Prostate gland (tissue), 2 donors: ENCODE measurements at regions not wholly inside any gene's neighbourhood (a gene's known extent, or its start where the extent isn't known, plus 50 kb on each side); places are given as distances from the start of the nearest gene placed in this dataset.
A peak's percentile ranks its signal among the peaks of the same experiment; 100 is the strongest.

Experiments
- DNase-seq: peaks from one replicate; pipeline ENCODE4 v3.0.0-alpha.2; 2019; ENCODE audit warnings: low spot score
- H3K27ac ChIP-seq, 2 donors: fragments of 200-600 bp; sonication (generic); 2 replicates each; pipeline ENCODE4 v1.5.1; 2017 to 2019
- H3K27me3 ChIP-seq: fragments of 200-600 bp; sonication (generic); replicated peaks from 2 replicates; pipeline ENCODE4 v1.5.1; 2019; ENCODE audit not compliant: insufficient read depth
- H3K36me3 ChIP-seq, 2 donors: fragments of 200-600 bp; sonication (generic); 1 replicate in 1 of 2; 2 replicates in 1 of 2; pipeline versions ENCODE4 v1.5.1 to v1.8.1; 2017 to 2019
- H3K4me1 ChIP-seq: fragments of 200-600 bp; sonication (generic); replicated peaks from 2 replicates; pipeline ENCODE4 v1.5.1; 2019
- H3K4me3 ChIP-seq, 2 donors: fragments of 200-600 bp; sonication (generic); 2 replicates each; pipeline ENCODE4 v1.5.1; 2017 to 2019
- H3K9me3 ChIP-seq: fragments of 200-600 bp; sonication (generic); 2 replicates; pipeline ENCODE4 v1.5.1; 2017
- CTCF ChIP-seq, 4 experiments: fragments of 200-600 bp in 2 of 4; fragments of 450-650 bp in 2 of 4; sonication (generic) in 2 of 4; IDR thresholded peaks; 1 replicate in 3 of 4; 2 replicates in 1 of 4; pipeline ENCODE4 v1.5.1; 2016 to 2019; ENCODE audit warnings: antibody characterized with exemption in 4 of 4, mild to moderate bottlenecking in 2 of 4, moderate library complexity in 2 of 4
- POLR2A ChIP-seq: fragments of 450-650 bp; IDR thresholded peaks from one replicate; pipeline ENCODE4 v1.6.1; 2016; ENCODE audit warnings: antibody characterized with exemption, mild to moderate bottlenecking
- POLR2AphosphoS5 ChIP-seq: sonication (generic); formaldehyde crosslinking; IDR thresholded peaks from one replicate; pipeline ENCODE4 v1.6.1; 2017; ENCODE audit warnings: antibody characterized with exemption
- WGBS: methylation state at CpG from one replicate; pipeline ENCODE4 v1.1.5; 2018; 5-methylcytosine and 5-hydroxymethylcytosine counted together
- intact Hi-C: fragments of 100-400 bp; cut with DNase I; formaldehyde crosslinking; loops from one replicate; pipeline ENCODE4 v1.14.2; 2022

DNA sequence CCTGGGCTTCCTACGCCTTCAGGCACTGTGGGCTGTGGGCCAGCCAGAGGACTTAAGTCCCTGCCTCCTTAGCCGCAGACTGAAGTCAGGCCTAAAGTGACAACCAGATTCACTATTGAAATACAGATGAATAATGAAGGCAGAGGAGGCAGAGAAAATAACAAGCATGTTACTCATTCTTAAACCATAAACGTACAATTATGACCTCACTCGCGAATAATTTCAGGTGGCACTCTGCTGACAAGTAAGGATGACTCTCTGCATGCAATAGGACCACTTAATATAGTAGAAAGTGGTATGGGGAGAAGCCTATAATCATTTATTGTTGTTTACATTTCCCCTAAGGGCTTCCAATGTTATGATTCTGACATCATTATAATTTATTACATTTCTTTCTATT, 409.2 kb upstream of the FGF13 start:
- no peaks in the 10 kb centered on the region for H3K27me3 ChIP-seq
- WGBS = 82% methylated on average over 5 of the region's 5 CpGs
- no peaks in the 10 kb centered on the region for H3K36me3 ChIP-seq
- H3K4me1 ChIP-seq = no peaks in the 10 kb centered on the region
- H3K4me3 ChIP-seq = no peak overlapping the region
- no peaks in the 10 kb centered on the region for H3K9me3 ChIP-seq
- no peak for TF ChIP-seq POLR2A
- no peak for TF ChIP-seq POLR2AphosphoS5
- TF ChIP-seq CTCF (IDR thresholded peaks at IDR 0.05) = no peak
- DNase-seq = no peak
- intact Hi-C loops = no loop called here
- H3K27ac ChIP-seq = no peak overlapping the region

- no peaks in the 10 kb centered on the region for H3K36me3 ChIP-seq
- no peaks in the 10 kb centered on the region for H3K9me3 ChIP-seq
- no peak overlapping the region for H3K27ac ChIP-seq
- intact Hi-C loops = no loop called here
- no peaks in the 10 kb centered on the region for H3K27me3 ChIP-seq
- H3K4me3 ChIP-seq = no peak overlapping the region
- WGBS = 87% methylated on average over 6 of the region's 6 CpGs
- no peaks in the 10 kb centered on the region for H3K4me1 ChIP-seq
- no peak for DNase-seq
- no peak for TF ChIP-seq POLR2AphosphoS5
- no peak for TF ChIP-seq POLR2A
Observed at GRCh38 chrX:139113708-139114107, 402.2 kb upstream of the FGF13 start.

DNA sequence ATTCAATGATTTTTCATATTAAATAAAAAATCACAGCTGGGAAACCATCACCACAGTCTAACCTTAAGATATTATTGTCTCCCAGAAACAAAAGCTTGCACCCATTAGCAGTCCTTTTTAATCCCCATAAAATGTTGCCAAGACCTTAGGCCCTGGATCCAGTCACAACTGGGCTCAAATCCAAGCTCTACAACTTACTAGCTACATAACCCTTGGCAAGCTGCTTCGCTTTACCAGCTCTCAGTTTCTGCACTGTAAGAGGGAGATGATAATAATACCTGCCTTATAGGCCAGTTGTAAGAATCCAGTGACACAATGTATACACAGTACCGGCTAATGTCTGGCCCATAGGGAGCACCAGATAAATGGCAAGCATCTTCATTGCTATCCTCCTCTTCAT, 400.9 kb upstream of the FGF13 start:
- DNase-seq = peak; percentile 3
- no peaks in the 10 kb centered on the region for H3K36me3 ChIP-seq
- no peak overlapping the region for H3K27ac ChIP-seq
- 28% methylated on average over 2 of the region's 2 CpGs for WGBS
- intact Hi-C loops = no loop called here
- TF ChIP-seq POLR2AphosphoS5 = no peak
- no peak for TF ChIP-seq CTCF (IDR thresholded peaks at IDR 0.05)
- TF ChIP-seq POLR2A = no peak
- H3K27me3 ChIP-seq = no peaks in the 10 kb centered on the region
- H3K9me3 ChIP-seq = no peaks in the 10 kb centered on the region
- no peaks in the 10 kb centered on the region for H3K4me1 ChIP-seq
- no peak overlapping the region for H3K4me3 ChIP-seq

- no peak for DNase-seq
- intact Hi-C loops = no loop called here
- H3K9me3 ChIP-seq = no peaks in the 10 kb centered on the region
- TF ChIP-seq CTCF (IDR thresholded peaks at IDR 0.05) = no peak
- TF ChIP-seq POLR2A = no peak
- no peak for TF ChIP-seq POLR2AphosphoS5
- H3K4me1 ChIP-seq = no peaks in the 10 kb centered on the region
- no peaks in the 10 kb centered on the region for H3K27me3 ChIP-seq
- WGBS = 82% methylated on average over 2 of the region's 2 CpGs
- H3K27ac ChIP-seq = no peak overlapping the region
- H3K4me3 ChIP-seq = no peak overlapping the region
- H3K36me3 ChIP-seq = no peaks in the 10 kb centered on the region
Observed at GRCh38 chrX:139106069-139106468, 394.6 kb upstream of the FGF13 start.

GRCh38 chrX:139094671-139095592, 383.4 kb upstream of the FGF13 start:
- intact Hi-C loops = no loop called here
- no peaks in the 10 kb centered on the region for H3K4me1 ChIP-seq
- DNase-seq = no peak
- H3K27me3 ChIP-seq = no peaks in the 10 kb centered on the region
- no peak overlapping the region for H3K4me3 ChIP-seq
- WGBS = 88% methylated on average over 6 of the region's 6 CpGs
- TF ChIP-seq POLR2AphosphoS5 (no peak), POLR2A (no peak), CTCF (IDR thresholded peaks at IDR 0.05) (no peak)
- H3K36me3 ChIP-seq = no peaks in the 10 kb centered on the region
- H3K27ac ChIP-seq = no peak overlapping the region
- H3K9me3 ChIP-seq = no peaks in the 10 kb centered on the region
